ENCODE measurements at regions not wholly inside any gene's neighbourhood (a gene's known extent, or its start where the extent isn't known, plus 50 kb on each side); places are given as distances from the start of the nearest gene placed in this dataset.

DNA sequence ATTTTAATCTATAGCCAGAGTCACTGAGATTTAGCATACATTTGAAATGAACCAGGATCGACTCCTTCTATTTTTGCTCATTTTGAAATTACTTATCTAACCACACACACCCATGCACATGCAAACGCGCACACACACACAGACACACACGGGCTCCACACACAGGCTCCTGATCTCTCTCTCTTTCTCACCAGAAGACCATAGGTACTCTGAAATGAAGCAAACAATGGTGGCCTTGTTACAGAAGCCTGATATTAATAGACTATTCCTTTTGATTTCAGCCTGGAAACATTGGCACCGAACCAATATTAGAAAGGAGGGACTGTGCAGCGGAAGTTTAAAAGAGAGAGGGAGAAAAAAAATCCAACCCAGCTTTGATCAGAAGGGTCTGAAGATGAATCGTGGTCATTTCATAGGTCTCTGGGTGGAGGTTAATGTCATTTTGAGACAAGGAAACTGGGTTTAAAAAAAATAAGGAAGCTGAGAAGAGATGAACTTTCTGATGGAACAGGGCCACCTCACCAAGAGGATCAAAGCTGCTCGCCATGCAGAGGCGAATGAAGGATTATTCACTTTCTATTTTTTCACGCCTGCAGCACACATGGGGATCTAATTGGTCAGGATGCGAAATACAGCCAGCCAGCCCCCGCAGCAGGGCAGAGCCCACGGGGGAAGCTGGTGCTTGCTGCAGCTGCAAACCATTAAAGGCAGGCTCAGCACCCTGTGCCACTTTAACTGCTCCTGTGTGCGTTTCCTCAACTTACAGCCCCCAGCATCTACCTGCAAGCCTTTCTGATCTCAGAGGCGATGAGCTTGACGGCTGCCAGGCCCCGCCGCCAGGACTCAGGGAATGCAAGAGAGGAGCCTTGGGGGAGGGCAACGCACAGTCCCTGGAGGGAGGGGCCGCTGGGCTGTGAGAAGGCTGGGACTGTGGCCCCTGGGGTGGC, 88.8 kb downstream of the HES1 start:
- H3K9ac ChIP-seq (ENCODE audit: extremely low read depth, low read length, poor library complexity, severe bottlenecking): no peak overlapping the region
- H3K9me3 ChIP-seq (ENCODE audit: control insufficient read depth, low read length): no peaks in the 10 kb centered on the region
- Mint-ChIP-seq H3K9me3 (peaks cover 5% of the 10 kb centered on the region), H3K36me3 (ENCODE audit: low read depth) (no peaks in the 10 kb centered on the region), H3K4me1 (peaks cover 16% of the 10 kb centered on the region), H3K27me3 (ENCODE audit: insufficient read depth) (peaks cover 12% of the 10 kb centered on the region), H3K27ac (no peak overlapping the region), H3K4me3 (no peak overlapping the region)
- TF ChIP-seq, protein P1, sequence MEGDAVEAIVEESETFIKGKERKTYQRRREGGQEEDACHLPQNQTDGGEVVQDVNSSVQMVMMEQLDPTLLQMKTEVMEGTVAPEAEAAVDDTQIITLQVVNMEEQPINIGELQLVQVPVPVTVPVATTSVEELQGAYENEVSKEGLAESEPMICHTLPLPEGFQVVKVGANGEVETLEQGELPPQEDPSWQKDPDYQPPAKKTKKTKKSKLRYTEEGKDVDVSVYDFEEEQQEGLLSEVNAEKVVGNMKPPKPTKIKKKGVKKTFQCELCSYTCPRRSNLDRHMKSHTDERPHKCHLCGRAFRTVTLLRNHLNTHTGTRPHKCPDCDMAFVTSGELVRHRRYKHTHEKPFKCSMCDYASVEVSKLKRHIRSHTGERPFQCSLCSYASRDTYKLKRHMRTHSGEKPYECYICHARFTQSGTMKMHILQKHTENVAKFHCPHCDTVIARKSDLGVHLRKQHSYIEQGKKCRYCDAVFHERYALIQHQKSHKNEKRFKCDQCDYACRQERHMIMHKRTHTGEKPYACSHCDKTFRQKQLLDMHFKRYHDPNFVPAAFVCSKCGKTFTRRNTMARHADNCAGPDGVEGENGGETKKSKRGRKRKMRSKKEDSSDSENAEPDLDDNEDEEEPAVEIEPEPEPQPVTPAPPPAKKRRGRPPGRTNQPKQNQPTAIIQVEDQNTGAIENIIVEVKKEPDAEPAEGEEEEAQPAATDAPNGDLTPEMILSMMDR (conservative IDR thresholded peaks at IDR 0.05): no peak
- no peaks in the 10 kb centered on the region for H3K36me3 ChIP-seq (ENCODE audit: control insufficient read depth, insufficient read depth, low read length)
- H3K4me1 ChIP-seq (ENCODE audit: control insufficient read depth, insufficient read depth, low read length): no peaks in the 10 kb centered on the region
- H3K27ac ChIP-seq (ENCODE audit: low read depth, low read length): no peak overlapping the region
- H3K4me3 ChIP-seq (ENCODE audit: low read length): no peak overlapping the region
- H3K27me3 ChIP-seq (ENCODE audit: control insufficient read depth, insufficient read depth, low read length, poor library complexity, severe bottlenecking): no peaks in the 10 kb centered on the region
- DNase-seq: peak; percentile 65
- 74 to 89% methylated on average over 10 to 20 of the region's 20 CpGs for WGBS, 2 experiments (ENCODE audit: insufficient coverage in 1 of 2, insufficient read length in 1 of 2)

DNA sequence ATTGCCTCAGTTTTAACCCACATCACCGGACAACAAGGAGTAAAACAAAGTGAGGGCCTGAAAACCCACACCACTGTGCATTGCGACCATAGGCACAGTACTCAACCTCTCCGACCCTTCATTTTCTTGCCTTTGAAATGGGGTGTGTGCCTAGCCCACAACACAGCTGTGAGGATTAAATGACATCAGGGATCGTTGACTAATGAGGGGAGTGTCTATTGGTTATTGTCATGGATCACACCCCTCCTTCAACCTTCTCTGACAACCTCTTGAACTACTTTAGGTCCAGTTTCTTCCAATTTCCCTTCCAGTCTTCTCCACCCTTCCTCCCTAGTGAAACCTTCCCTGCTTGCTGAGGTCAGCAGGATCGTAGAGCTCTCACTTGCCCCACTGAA, 89.5 kb downstream of the HES1 start:
- Histone ChIP-seq H3K9me3 (ENCODE audit: control insufficient read depth, low read length) (no peaks in the 10 kb centered on the region), H3K27ac (ENCODE audit: low read depth, low read length) (no peak overlapping the region), H3K4me1 (ENCODE audit: control insufficient read depth, insufficient read depth, low read length) (no peaks in the 10 kb centered on the region), H3K27me3 (ENCODE audit: control insufficient read depth, insufficient read depth, low read length, poor library complexity, severe bottlenecking) (no peaks in the 10 kb centered on the region), H3K4me3 (ENCODE audit: low read length) (no peak overlapping the region), H3K9ac (ENCODE audit: extremely low read depth, low read length, poor library complexity, severe bottlenecking) (no peak overlapping the region), H3K36me3 (ENCODE audit: control insufficient read depth, insufficient read depth, low read length) (no peaks in the 10 kb centered on the region)
- Mint-ChIP-seq H3K36me3 (ENCODE audit: low read depth) (no peaks in the 10 kb centered on the region), H3K9me3 (peaks cover 5% of the 10 kb centered on the region), H3K27me3 (ENCODE audit: insufficient read depth) (peaks cover 12% of the 10 kb centered on the region), H3K4me1 (peaks cover 14% of the 10 kb centered on the region), H3K4me3 (no peak overlapping the region), H3K27ac (no peak overlapping the region)
- TF ChIP-seq, protein P1 (conservative IDR thresholded peaks at IDR 0.05): no peak
- peak; percentile 38 for DNase-seq
- 76 to 80% methylated on average over 2 to 5 of the region's 5 CpGs for WGBS, 2 experiments (ENCODE audit: insufficient coverage in 1 of 2, insufficient read length in 1 of 2)

DNA sequence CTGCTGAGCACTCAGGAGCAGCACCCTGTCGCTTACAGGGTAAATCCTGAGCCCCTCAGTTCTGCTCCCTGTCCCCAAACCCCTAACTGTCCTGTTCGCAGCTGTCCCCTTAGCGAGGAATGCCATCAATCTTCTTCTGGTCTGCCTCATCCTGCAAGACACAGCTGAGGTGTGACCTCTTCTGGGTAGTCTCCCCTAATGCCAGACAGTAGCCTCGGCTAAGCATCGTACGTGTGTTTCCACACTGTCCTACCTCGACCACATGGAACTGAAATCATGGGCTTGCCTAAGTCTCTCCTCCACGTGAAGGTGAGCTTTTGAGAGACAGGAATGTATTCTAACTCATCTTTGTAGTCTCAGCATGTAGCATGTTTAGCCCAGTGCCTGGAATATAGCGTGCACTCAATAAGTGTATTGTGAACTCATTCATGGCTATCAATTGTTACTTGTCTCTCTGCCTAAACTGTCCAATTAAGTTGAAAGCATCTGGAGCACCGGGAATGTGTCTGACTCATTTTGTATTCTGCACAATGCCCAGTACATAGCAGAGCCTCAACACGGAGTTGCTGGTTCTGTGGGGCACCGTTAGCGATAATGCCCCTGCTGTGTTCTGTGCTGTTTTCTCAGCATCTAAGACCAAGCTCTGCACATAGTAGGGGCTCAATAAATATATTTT, 90.2 kb downstream of the HES1 start:
- 79 to 80% methylated on average over 12 of the region's 13 CpGs for WGBS, 2 experiments (ENCODE audit: insufficient coverage in 1 of 2, insufficient read length in 1 of 2)
- Histone ChIP-seq H3K4me3 (ENCODE audit: low read length) (no peak overlapping the region), H3K27me3 (ENCODE audit: control insufficient read depth, insufficient read depth, low read length, poor library complexity, severe bottlenecking) (no peaks in the 10 kb centered on the region), H3K4me1 (ENCODE audit: control insufficient read depth, insufficient read depth, low read length) (no peaks in the 10 kb centered on the region), H3K9ac (ENCODE audit: extremely low read depth, low read length, poor library complexity, severe bottlenecking) (no peak overlapping the region), H3K9me3 (ENCODE audit: control insufficient read depth, low read length) (no peaks in the 10 kb centered on the region), H3K27ac (ENCODE audit: low read depth, low read length) (no peak overlapping the region), H3K36me3 (ENCODE audit: control insufficient read depth, insufficient read depth, low read length) (no peaks in the 10 kb centered on the region)
- peak; percentile 32 for DNase-seq
- TF ChIP-seq, protein P1 (conservative IDR thresholded peaks at IDR 0.05): no peak
- Mint-ChIP-seq H3K36me3 (ENCODE audit: low read depth) (no peaks in the 10 kb centered on the region), H3K27ac (no peak overlapping the region), H3K9me3 (peaks cover 5% of the 10 kb centered on the region), H3K4me1 (peaks cover 14% of the 10 kb centered on the region), H3K4me3 (no peak overlapping the region), H3K27me3 (ENCODE audit: insufficient read depth) (peaks cover 12% of the 10 kb centered on the region)
